Neuronal stem cell (in vitro differentiated cells): ENCODE measurements at regions not wholly inside any gene's neighbourhood (a gene's known extent, or its start where the extent isn't known, plus 50 kb on each side); places are given as distances from the start of the nearest gene placed in this dataset.
"Not testable (repeated sequence)": the region's sequence is repeated elsewhere in the genome, so short reads cannot be mapped to it uniquely, and the experiment has no call there.

ENCODE experiments used
- DNase-seq: peaks from one replicate; pipeline ENCODE4 v3.0.0-alpha.2; 2013; ENCODE audit warnings: low spot score
- H2AFZ ChIP-seq: one replicate; pipeline ENCODE4 v1.6.1; 2013; ENCODE audit warnings: mild to moderate bottlenecking, low read length, inconsistent platforms
- H2AK5ac ChIP-seq: 2 replicates; pipeline ENCODE4 v1.6.1; 2013; ENCODE audit warnings: low read depth, mild to moderate bottlenecking, inconsistent platforms, low read length, moderate library complexity, mixed read lengths
- H2BK120ac ChIP-seq: 2 replicates; pipeline ENCODE4 v1.6.1; 2013; ENCODE audit warnings: low read depth, mild to moderate bottlenecking, inconsistent platforms, low read length, moderate library complexity, mixed read lengths
- H2BK12ac ChIP-seq: one replicate; pipeline ENCODE4 v1.6.1; 2013; ENCODE audit warnings: low read length, inconsistent platforms
- H2BK15ac ChIP-seq: 2 replicates; pipeline ENCODE4 v1.6.1; 2013; ENCODE audit warnings: mild to moderate bottlenecking, low read length, inconsistent platforms, mixed read lengths
- H2BK5ac ChIP-seq: one replicate; pipeline ENCODE4 v1.6.1; 2013; ENCODE audit warnings: inconsistent platforms, mild to moderate bottlenecking, low read length, moderate library complexity
- H3K14ac ChIP-seq: one replicate; pipeline ENCODE4 v1.6.1; 2013; ENCODE audit warnings: low read length, inconsistent platforms
- H3K18ac ChIP-seq: 2 replicates; pipeline ENCODE4 v1.6.1; 2013; ENCODE audit warnings: low read length, inconsistent platforms
- H3K23ac ChIP-seq: 2 replicates; pipeline ENCODE4 v1.6.1; 2013; ENCODE audit warnings: low read depth, mild to moderate bottlenecking, mixed read lengths, low read length, inconsistent platforms; ENCODE audit not compliant: poor library complexity
- H3K27ac ChIP-seq: replicated peaks from 3 replicates; pipeline ENCODE4 v1.5.1; 2013; ENCODE audit warnings: low read length, inconsistent platforms
- H3K27me3 ChIP-seq, 3 experiments: 2 replicates each; pipeline ENCODE4 v1.6.1; 2013; ENCODE audit warnings: low read length in 3 of 3, mild to moderate bottlenecking in 2 of 3, inconsistent platforms in 1 of 3, low read depth in 1 of 3, mixed read lengths in 1 of 3, moderate library complexity in 1 of 3; ENCODE audit not compliant: control insufficient read depth in 3 of 3, insufficient read depth in 3 of 3
- H3K36me3 ChIP-seq, 2 donors: replicated peaks in 1 of 2; 2 replicates each; pipeline ENCODE4 v1.6.1; 2013; ENCODE audit warnings: low read length in 2 of 2; ENCODE audit not compliant: control insufficient read depth in 2 of 2, insufficient read depth in 2 of 2
- H3K4ac ChIP-seq: 2 replicates; pipeline ENCODE4 v1.6.1; 2013; ENCODE audit warnings: inconsistent platforms, mild to moderate bottlenecking, low read length, moderate library complexity
- H3K4me1 ChIP-seq, 2 donors: 1 replicate in 1 of 2; 2 replicates in 1 of 2; pipeline ENCODE4 v1.6.1; 2013; ENCODE audit warnings: low read length in 2 of 2, low read depth in 1 of 2; ENCODE audit not compliant: control insufficient read depth in 2 of 2, insufficient read depth in 1 of 2
- H3K4me2 ChIP-seq: one replicate; pipeline ENCODE4 v1.6.1; 2013; ENCODE audit warnings: mild to moderate bottlenecking, low read length, inconsistent platforms; ENCODE audit not compliant: insufficient read depth, poor library complexity, severe bottlenecking
- H3K4me3 ChIP-seq, 2 donors: 2 replicates each; pipeline ENCODE4 v1.5.1; 2013; ENCODE audit warnings: low read length in 2 of 2, mild to moderate bottlenecking in 2 of 2, inconsistent platforms in 1 of 2, moderate library complexity in 1 of 2
- H3K79me1 ChIP-seq: one replicate; pipeline ENCODE4 v1.6.1; 2013; ENCODE audit warnings: low read depth, mild to moderate bottlenecking, inconsistent platforms, low read length, moderate library complexity
- H3K9ac ChIP-seq: one replicate; pipeline ENCODE4 v1.6.1; 2013; ENCODE audit warnings: mild to moderate bottlenecking, low read depth, low read length, inconsistent platforms; ENCODE audit not compliant: poor library complexity
- H3K9me3 ChIP-seq, 2 donors: replicated peaks in 1 of 2; 2 replicates each; pipeline versions ENCODE3 to v1.6.1; 2013; ENCODE audit warnings: low read length in 2 of 2, mild to moderate bottlenecking in 2 of 2, inconsistent platforms in 1 of 2, low read depth in 1 of 2, mixed read lengths in 1 of 2, moderate library complexity in 1 of 2; ENCODE audit not compliant: control insufficient read depth in 2 of 2, insufficient read depth in 1 of 2
- H4K8ac ChIP-seq: one replicate; pipeline ENCODE4 v1.6.1; 2013; ENCODE audit warnings: low read depth, mild to moderate bottlenecking, inconsistent platforms, low read length, moderate library complexity
- H4K91ac ChIP-seq: one replicate; pipeline ENCODE4 v1.6.1; 2013; ENCODE audit warnings: low read length, low read depth, mild to moderate bottlenecking, inconsistent platforms; ENCODE audit not compliant: poor library complexity
- WGBS, 2 donors: extraction: QIAGEN DNeasy Blood & Tissue Kit; methylation state at CpG; one replicate each; pipeline ENCODE4 v1.1.7; 2013; ENCODE audit warnings: missing lambda C conversion rate in 2 of 2, mixed read lengths in 1 of 2; ENCODE audit not compliant: insufficient read length in 2 of 2, insufficient replicate concordance in 1 of 2; ENCODE audit errors: extremely low coverage in 2 of 2; 5-methylcytosine and 5-hydroxymethylcytosine counted together

DNA sequence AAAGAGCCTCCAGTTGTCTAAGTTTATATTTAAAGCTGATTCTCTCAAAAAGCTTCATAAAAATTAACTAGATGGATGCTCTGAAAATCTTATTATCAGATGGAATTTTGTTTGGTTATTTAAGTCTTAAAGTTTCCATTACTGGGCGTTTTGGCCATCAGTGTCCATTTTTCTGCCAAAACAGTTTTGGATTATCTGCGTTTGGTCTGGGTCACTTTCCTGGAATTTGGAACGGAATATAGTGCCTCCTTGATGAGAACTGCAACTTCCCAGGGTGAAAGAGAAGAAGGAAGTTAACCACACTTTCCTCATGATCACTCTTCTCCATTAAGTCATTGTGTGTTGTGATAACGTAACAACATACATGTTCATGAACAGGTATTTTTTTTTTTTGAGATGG is 764.9 kb upstream of the AUTS2 start:
- Histone ChIP-seq H3K4me2 (no peak overlapping the region), H3K36me3 (no peaks in the 10 kb centered on the region), H3K9ac (no peak overlapping the region), H3K9me3 (peaks cover 0 to 2% of the 10 kb centered on the region in 2 donors), H3K23ac (no peak overlapping the region), H2AFZ (no peak overlapping the region), H2BK12ac (no peak overlapping the region), H2BK15ac (no peak overlapping the region), H2AK5ac (no peak overlapping the region), H3K18ac (no peak overlapping the region), H3K14ac (no peak overlapping the region), H3K4me3 (no peak overlapping the region), H2BK5ac (no peak overlapping the region), H3K27me3 (no peaks in the 10 kb centered on the region), H3K79me1 (no peaks in the 10 kb centered on the region), H4K8ac (no peak overlapping the region), H3K4me1 (no peaks in the 10 kb centered on the region), H3K27ac (no peak overlapping the region), H3K4ac (no peak overlapping the region), H4K91ac (no peak overlapping the region), H2BK120ac (no peak overlapping the region)
- whole genome bisulfite sequencing, 2 donors, result no CpG with 5 or more reads among the region's 4 CpGs
- DNase-seq, result no peak

DNA sequence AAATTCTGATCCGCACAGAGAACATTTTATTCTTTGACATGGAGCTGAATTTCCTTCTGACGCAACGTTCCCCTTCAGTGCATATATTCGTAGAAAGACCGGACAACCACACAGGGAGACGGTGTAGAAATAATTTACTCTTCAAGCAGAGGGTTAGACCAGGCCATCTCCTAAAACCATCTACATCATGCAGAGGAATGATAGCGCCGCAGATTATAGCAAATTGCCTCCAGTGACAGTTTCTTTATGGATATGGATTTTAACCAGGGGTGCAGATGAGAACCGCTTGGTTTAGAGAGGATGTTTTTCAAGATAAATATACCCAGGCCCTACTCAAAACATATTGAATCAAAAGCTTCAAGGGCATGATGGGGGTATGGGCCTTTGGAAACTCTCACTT is 759.3 kb upstream of the AUTS2 start:
- no peak overlapping the region for H3K18ac ChIP-seq

GRCh38 chr7:68840991-68841390 is 757.3 kb upstream of the AUTS2 start:
- H2BK15ac ChIP-seq, result no peak overlapping the region
- no peak overlapping the region for H3K4me3 ChIP-seq
- no peak overlapping the region for H3K27ac ChIP-seq
- no peaks in the 10 kb centered on the region for H3K9me3 ChIP-seq
- no peak overlapping the region for H4K8ac ChIP-seq
- no peak overlapping the region for H4K91ac ChIP-seq
- H3K14ac ChIP-seq, result no peak overlapping the region
- H3K4me2 ChIP-seq, result no peak overlapping the region
- no peak overlapping the region for H2BK120ac ChIP-seq
- WGBS, 2 donors, result no CpG with 5 or more reads among the region's 9 CpGs
- no peak overlapping the region for H3K9ac ChIP-seq
- no peaks in the 10 kb centered on the region for H3K79me1 ChIP-seq
- H3K4ac ChIP-seq, result no peak overlapping the region
- H3K36me3 ChIP-seq, result no peaks in the 10 kb centered on the region
- no peak overlapping the region for H2AK5ac ChIP-seq
- H3K4me1 ChIP-seq, result no peaks in the 10 kb centered on the region
- no peak overlapping the region for H3K23ac ChIP-seq
- no peak overlapping the region for H3K18ac ChIP-seq
- no peak overlapping the region for H2BK12ac ChIP-seq
- H2AFZ ChIP-seq, result no peak overlapping the region
- DNase-seq, result no peak
- no peaks in the 10 kb centered on the region for H3K27me3 ChIP-seq
- H2BK5ac ChIP-seq, result no peak overlapping the region

More for the DNA sequence above, 759.3 kb upstream of the AUTS2 start:
- Histone ChIP-seq H3K4me3 (no peak overlapping the region), H4K8ac (no peak overlapping the region), H2BK15ac (no peak overlapping the region), H2AK5ac (no peak overlapping the region), H3K4ac (no peak overlapping the region), H3K14ac (no peak overlapping the region), H2AFZ (no peak overlapping the region), H2BK120ac (no peak overlapping the region), H3K23ac (no peak overlapping the region), H3K9me3 (no peaks in the 10 kb centered on the region), H3K9ac (no peak overlapping the region), H3K27me3 (no peaks in the 10 kb centered on the region), H3K36me3 (no peaks in the 10 kb centered on the region), H3K4me2 (no peak overlapping the region), H3K27ac (no peak overlapping the region), H4K91ac (no peak overlapping the region), H2BK5ac (no peak overlapping the region), H3K79me1 (no peaks in the 10 kb centered on the region), H2BK12ac (no peak overlapping the region), H3K4me1 (no peaks in the 10 kb centered on the region)
- no CpG with 5 or more reads among the region's 9 CpGs for WGBS, 2 donors
- DNase-seq, result no peak

DNA sequence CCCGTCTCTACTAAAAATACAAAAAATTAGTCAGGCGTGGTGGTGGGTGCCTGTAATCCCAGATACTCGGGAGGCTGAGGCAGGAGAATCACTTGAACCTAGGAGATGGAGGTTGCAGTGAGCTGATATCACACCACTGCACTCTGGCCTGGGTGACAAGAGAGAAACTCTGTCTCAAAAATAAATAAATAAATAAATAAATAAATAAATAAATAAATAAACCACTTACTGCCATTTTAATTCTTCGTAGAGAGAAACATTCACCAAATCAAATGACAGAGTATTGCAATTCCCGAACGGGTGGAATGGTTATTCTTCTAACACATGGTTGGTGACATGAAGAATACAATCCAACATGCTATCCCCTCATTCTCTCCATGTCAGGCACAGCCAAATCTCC is 754.3 kb upstream of the AUTS2 start:
- H3K9me3 ChIP-seq, H3K4me1 ChIP-seq, H2AFZ ChIP-seq, H2AK5ac ChIP-seq, H3K18ac ChIP-seq, H3K27me3 ChIP-seq, H2BK120ac ChIP-seq, H3K27ac ChIP-seq, DNase-seq, H3K23ac ChIP-seq, H3K79me1 ChIP-seq, H4K8ac ChIP-seq, H3K4ac ChIP-seq, H3K36me3 ChIP-seq, H2BK15ac ChIP-seq, H4K91ac ChIP-seq, H2BK12ac ChIP-seq, H3K14ac ChIP-seq, H2BK5ac ChIP-seq, H3K9ac ChIP-seq, H3K4me3 ChIP-seq, H3K4me2 ChIP-seq: not testable (repeated sequence)
- no CpG with 5 or more reads among the region's 6 CpGs for WGBS, 2 donors
